ENCODE measurements at regions not wholly inside any gene's neighbourhood (a gene's known extent, or its start where the extent isn't known, plus 50 kb on each side); places are given as distances from the start of the nearest gene placed in this dataset.
A peak's percentile ranks its signal among the peaks of the same experiment; 100 is the strongest.
"Not testable (repeated sequence)": the region's sequence is repeated elsewhere in the genome, so short reads cannot be mapped to it uniquely, and the experiment has no call there.

DNA sequence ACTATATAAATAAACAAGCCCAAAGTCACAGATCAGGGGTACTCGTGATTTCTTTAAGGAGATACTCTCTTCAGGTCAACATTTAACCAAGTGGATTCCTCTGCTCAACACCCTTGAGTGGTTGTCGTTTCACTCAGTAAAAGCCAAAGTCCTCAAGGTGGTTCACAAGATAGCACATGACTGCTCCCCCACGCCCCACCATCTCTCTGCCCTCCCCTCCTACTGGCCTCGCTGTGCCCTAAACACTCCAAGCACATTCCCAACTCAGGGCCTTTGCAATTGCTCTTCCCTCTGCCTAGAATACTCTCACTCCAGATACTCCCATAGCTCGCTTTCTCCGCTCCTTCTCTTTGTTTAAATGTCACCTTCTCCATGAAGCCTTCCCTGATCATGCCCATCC, 72.1 kb upstream of the FHIP2A start:
- CTCF ChIA-PET, result interaction anchor here (0.6 to 1.6 kb wide), 2 partner anchors 16 to 72 kb away, joined by 3 to 6 read pairs; partner anchors contain the start of gene FHIP2A
- POLR2A ChIA-PET, result interaction anchor here (0.6 to 1.3 kb wide), 2 partner anchors 9 to 17 kb away, joined by 3 to 7 read pairs; no protein-coding TSS in a partner anchor
- intact Hi-C loops (cut with micrococcal nuclease), result no loop called here
- Mint-ChIP-seq H3K27me3 (ENCODE audit: insufficient read depth, unreplicated experiment) (no peaks in the 10 kb centered on the region), H3K9me3 (ENCODE audit: unreplicated experiment) (peaks cover 6% of the 10 kb centered on the region), H3K36me3 (ENCODE audit: insufficient read depth, unreplicated experiment) (peaks cover 8% of the 10 kb centered on the region), H3K27ac (ENCODE audit: low read depth, unreplicated experiment) (no peak overlapping the region), H3K4me3 (ENCODE audit: unreplicated experiment) (no peak overlapping the region), H3K4me1 (ENCODE audit: insufficient read depth, unreplicated experiment) (peaks cover 11% of the 10 kb centered on the region)
- BruUV-seq (replicated peaks), result no TSS peak
- no peak for DNase-seq (ENCODE audit: unreplicated experiment)
- TF ChIP-seq, protein P1, sequence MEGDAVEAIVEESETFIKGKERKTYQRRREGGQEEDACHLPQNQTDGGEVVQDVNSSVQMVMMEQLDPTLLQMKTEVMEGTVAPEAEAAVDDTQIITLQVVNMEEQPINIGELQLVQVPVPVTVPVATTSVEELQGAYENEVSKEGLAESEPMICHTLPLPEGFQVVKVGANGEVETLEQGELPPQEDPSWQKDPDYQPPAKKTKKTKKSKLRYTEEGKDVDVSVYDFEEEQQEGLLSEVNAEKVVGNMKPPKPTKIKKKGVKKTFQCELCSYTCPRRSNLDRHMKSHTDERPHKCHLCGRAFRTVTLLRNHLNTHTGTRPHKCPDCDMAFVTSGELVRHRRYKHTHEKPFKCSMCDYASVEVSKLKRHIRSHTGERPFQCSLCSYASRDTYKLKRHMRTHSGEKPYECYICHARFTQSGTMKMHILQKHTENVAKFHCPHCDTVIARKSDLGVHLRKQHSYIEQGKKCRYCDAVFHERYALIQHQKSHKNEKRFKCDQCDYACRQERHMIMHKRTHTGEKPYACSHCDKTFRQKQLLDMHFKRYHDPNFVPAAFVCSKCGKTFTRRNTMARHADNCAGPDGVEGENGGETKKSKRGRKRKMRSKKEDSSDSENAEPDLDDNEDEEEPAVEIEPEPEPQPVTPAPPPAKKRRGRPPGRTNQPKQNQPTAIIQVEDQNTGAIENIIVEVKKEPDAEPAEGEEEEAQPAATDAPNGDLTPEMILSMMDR (IDR thresholded peaks at IDR 0.05; ENCODE audit: unreplicated experiment), result no peak

- TF ChIP-seq, protein P1 (IDR thresholded peaks at IDR 0.05; ENCODE audit: unreplicated experiment), result no peak
- Mint-ChIP-seq H3K4me1 (ENCODE audit: insufficient read depth, unreplicated experiment) (peaks cover 12% of the 10 kb centered on the region), H3K27me3 (ENCODE audit: insufficient read depth, unreplicated experiment) (no peaks in the 10 kb centered on the region), H3K36me3 (ENCODE audit: insufficient read depth, unreplicated experiment) (peaks cover 8% of the 10 kb centered on the region), H3K9me3 (ENCODE audit: unreplicated experiment) (peaks cover 6% of the 10 kb centered on the region), H3K27ac (ENCODE audit: low read depth, unreplicated experiment) (no peak overlapping the region), H3K4me3 (ENCODE audit: unreplicated experiment) (no peak overlapping the region)
- intact Hi-C loops (cut with micrococcal nuclease), result no loop called here
- no TSS peak for BruUV-seq (replicated peaks)
- CTCF ChIA-PET, result interaction anchor here (0.5 kb wide), 2 partner anchors 42 to 165 kb away, joined by 3 to 4 read pairs; no protein-coding TSS in a partner anchor
- DNase-seq (ENCODE audit: unreplicated experiment), result peak; percentile 88
- POLR2A ChIA-PET, result interaction anchor here (0.6 to 1.1 kb wide), 3 partner anchors 14 to 103 kb away, joined by 3 read pairs; no protein-coding TSS in a partner anchor
Observed at GRCh38 chr10:114751856-114752255, 69.7 kb upstream of the FHIP2A start.

DNA sequence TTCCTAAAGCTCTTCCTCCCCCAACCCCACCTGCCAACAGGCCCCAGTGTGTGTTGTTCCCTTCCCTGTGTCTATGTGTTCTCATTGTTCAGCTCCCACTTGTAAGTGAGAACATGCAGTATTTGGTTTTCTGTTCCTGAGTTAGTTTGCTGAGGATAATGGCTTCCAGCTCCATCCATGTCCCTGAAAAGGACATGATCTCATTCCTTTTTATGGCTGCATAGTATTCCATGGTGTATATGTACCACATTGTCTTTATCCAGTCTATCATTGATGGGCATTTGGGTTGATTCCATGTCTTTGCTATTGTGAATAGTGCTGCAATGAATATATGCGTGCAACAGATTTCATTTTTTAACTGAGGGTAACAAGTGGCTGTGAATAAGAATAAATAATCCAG, 69.0 kb upstream of the FHIP2A start:
- ChIA-PET CTCF (interaction anchor here (1.0 kb wide), 1 partner anchor 281 kb away, joined by 3 read pairs; no protein-coding TSS in a partner anchor), POLR2A (interaction anchor here (0.6 kb wide), 2 partner anchors 15 to 103 kb away, joined by 3 read pairs; no protein-coding TSS in a partner anchor)
- H3K27ac Mint-ChIP-seq (ENCODE audit: low read depth, unreplicated experiment); BruUV-seq (replicated peaks); DNase-seq (ENCODE audit: unreplicated experiment); H3K36me3 Mint-ChIP-seq (ENCODE audit: insufficient read depth, unreplicated experiment); intact Hi-C loops (cut with micrococcal nuclease); H3K9me3 Mint-ChIP-seq (ENCODE audit: unreplicated experiment); H3K27me3 Mint-ChIP-seq (ENCODE audit: insufficient read depth, unreplicated experiment); H3K4me3 Mint-ChIP-seq (ENCODE audit: unreplicated experiment): not testable (repeated sequence)
- peaks cover 12% of the 10 kb centered on the region for H3K4me1 Mint-ChIP-seq (ENCODE audit: insufficient read depth, unreplicated experiment)

GRCh38 chr10:114753126-114753525, 68.5 kb upstream of the FHIP2A start:
- CTCF ChIA-PET, result interaction anchor here (0.6 to 1.0 kb wide), 2 partner anchors 164 to 282 kb away, joined by 3 read pairs; no protein-coding TSS in a partner anchor
- no peak for DNase-seq (ENCODE audit: unreplicated experiment)
- peaks cover 6% of the 10 kb centered on the region for H3K9me3 Mint-ChIP-seq (ENCODE audit: unreplicated experiment)
- H3K27me3 Mint-ChIP-seq (ENCODE audit: insufficient read depth, unreplicated experiment), result no peaks in the 10 kb centered on the region
- H3K27ac Mint-ChIP-seq (ENCODE audit: low read depth, unreplicated experiment), result no peak overlapping the region
- TF ChIP-seq, protein P1 (IDR thresholded peaks at IDR 0.05; ENCODE audit: unreplicated experiment), result no peak
- POLR2A ChIA-PET, result no interaction called here
- no TSS peak for BruUV-seq (replicated peaks)
- H3K4me3 Mint-ChIP-seq (ENCODE audit: unreplicated experiment), result no peak overlapping the region
- intact Hi-C loops (cut with micrococcal nuclease), result no loop called here
- peaks cover 8% of the 10 kb centered on the region for H3K36me3 Mint-ChIP-seq (ENCODE audit: insufficient read depth, unreplicated experiment)
- peaks cover 12% of the 10 kb centered on the region for H3K4me1 Mint-ChIP-seq (ENCODE audit: insufficient read depth, unreplicated experiment)

Data from MCF 10A (cell line).